HCT116 (cell line): ENCODE measurements at regions not wholly inside any gene's neighbourhood (a gene's known extent, or its start where the extent isn't known, plus 50 kb on each side); places are given as distances from the start of the nearest gene placed in this dataset.

Source experiments
- ATAC-seq: fragments of 200-7000 bp; cut with Tn5 transposase; 2 replicates; pipeline ENCODE4 v1.9.1; 2020; ENCODE audit warnings: mild to moderate bottlenecking, moderate library complexity
- BruUV-seq: library from RNA; stranded (reverse); fragments of 400-500 nt; replicated peaks from 2 replicates; lab custom pipeline; 2021; lab: Mats Ljungman, UMichigan
- CTCF ChIA-PET: fragments of 300-600 bp; sonication (Branson Sonifier 250); formaldehyde crosslinking; loops from one replicate; lab custom pipeline; 2021; ENCODE audit warnings: antibody characterized with exemption; lab: Charles Lee
- POLR2A ChIA-PET: fragments of 300-600, 350-600 bp; sonication (Branson Sonifier 250); formaldehyde crosslinking; loops from one replicate; lab custom pipeline; 2021; ENCODE audit warnings: antibody characterized with exemption; lab: Charles Lee
- RAD21 ChIA-PET, 2 experiments: fragments of 300-600 bp; sonication (Branson Sonifier 250); formaldehyde crosslinking; loops; one replicate each; lab custom pipeline; 2023; ENCODE audit warnings: low total read pairs in 2 of 2; ENCODE audit not compliant: uncharacterized antibody in 2 of 2, unreplicated experiment in 2 of 2, low non-redundant PET in 1 of 2; lab: Charles Lee
- DNase-seq: peaks from one replicate; pipeline ENCODE4 v3.0.0-alpha.2; 2010; ENCODE audit warnings: low read depth, low spot score
- H2AFZ ChIP-seq: fragments of 200-600 bp; shearing (Covaris generic), sonication (generic); 2 replicates; pipeline ENCODE4 v1.6.1; 2017; ENCODE audit warnings: low read depth, mixed run types, mixed read lengths, antibody characterized with exemption, low read length; ENCODE audit not compliant: poor library complexity, severe bottlenecking
- H3K27ac ChIP-seq: 2 replicates; pipeline ENCODE4 v1.5.1; 2012; ENCODE audit warnings: low read depth, low read length
- H3K27me3 ChIP-seq: fragments of 200-600 bp; sonication (generic); 2 replicates; pipeline ENCODE4 v1.6.1; 2016; ENCODE audit warnings: mixed run types, low read length, mixed read lengths; ENCODE audit not compliant: insufficient read depth
- H3K36me3 ChIP-seq, 2 experiments: fragments of 200-500 bp in 1 of 2; fragments of 200-600 bp in 1 of 2; sonication (Bioruptor generic) in 1 of 2; sonication (generic) in 1 of 2; 2 replicates each; pipeline versions ENCODE4 v1.5.1 to v1.6.1; 2014 to 2016; ENCODE audit warnings: low read length in 2 of 2, inconsistent platforms in 1 of 2, mixed read lengths in 1 of 2, mixed run types in 1 of 2; ENCODE audit not compliant: insufficient read depth in 2 of 2, control insufficient read depth in 1 of 2
- H3K4me1 ChIP-seq, 2 experiments: fragments of 200-600 bp in 1 of 2; sonication (generic) in 1 of 2; 2 replicates each; pipeline versions ENCODE4 v1.5.1 to v1.6.1; 2012 to 2017; ENCODE audit warnings: low read length in 2 of 2, inconsistent platforms in 1 of 2, mild to moderate bottlenecking in 1 of 2, mixed read lengths in 1 of 2, mixed run types in 1 of 2, moderate library complexity in 1 of 2; ENCODE audit not compliant: insufficient read depth in 2 of 2, control insufficient read depth in 1 of 2
- H3K4me2 ChIP-seq: fragments of 200-600 bp; sonication (generic); 2 replicates; pipeline ENCODE4 v1.6.1; 2017; ENCODE audit warnings: mixed run types, low read length, mixed read lengths
- H3K4me3 ChIP-seq, 2 experiments: fragments of 200-600 bp in 1 of 2; sonication (generic) in 1 of 2; replicated peaks in 1 of 2; 2 replicates each; pipeline ENCODE4 v1.5.1; 2011 to 2016; ENCODE audit warnings: low read length in 2 of 2, control low read depth in 1 of 2, low read depth in 1 of 2, mild to moderate bottlenecking in 1 of 2, mixed read lengths in 1 of 2, mixed run types in 1 of 2
- H3K79me2 ChIP-seq: fragments of 200-600 bp; sonication (generic); 2 replicates; pipeline ENCODE4 v1.6.1; 2017; ENCODE audit warnings: mild to moderate bottlenecking, mixed run types, low read length, moderate library complexity, mixed read lengths; ENCODE audit not compliant: insufficient read depth
- H3K9ac ChIP-seq: fragments of 200-600 bp; sonication (generic); 2 replicates; pipeline ENCODE4 v1.6.1; 2016; ENCODE audit warnings: low read length, mixed read lengths
- H3K9me2 ChIP-seq: fragments of 200-600 bp; sonication (generic), shearing (Covaris generic); 2 replicates; pipeline ENCODE4 v1.6.1; 2017; ENCODE audit warnings: mixed run types, mild to moderate bottlenecking, moderate library complexity; ENCODE audit not compliant: insufficient read depth
- H3K9me3 ChIP-seq, 2 experiments: fragments of 200-500 bp in 1 of 2; fragments of 200-600 bp in 1 of 2; sonication (Bioruptor generic) in 1 of 2; sonication (generic) in 1 of 2; 2 replicates each; pipeline ENCODE4 v1.6.1; 2014 to 2017; ENCODE audit warnings: low read length in 2 of 2, mixed read lengths in 2 of 2, inconsistent platforms in 1 of 2, low read depth in 1 of 2, mild to moderate bottlenecking in 1 of 2, mixed run types in 1 of 2, moderate library complexity in 1 of 2; ENCODE audit not compliant: control insufficient read depth in 1 of 2, insufficient read depth in 1 of 2
- H4K20me1 ChIP-seq: fragments of 200-600 bp; sonication (generic), shearing (Covaris generic); 2 replicates; pipeline ENCODE4 v1.6.1; 2017; ENCODE audit warnings: mixed run types, mild to moderate bottlenecking, moderate library complexity; ENCODE audit not compliant: insufficient read depth
- ATF3 ChIP-seq: IDR thresholded peaks from 2 replicates; pipeline ENCODE4 v1.6.1; 2012
- CBX3 ChIP-seq: IDR thresholded peaks from 2 replicates; pipeline ENCODE4 v1.6.1; 2012; ENCODE audit warnings: low read depth
- EGR1 ChIP-seq: IDR thresholded peaks from 2 replicates; pipeline ENCODE4 v1.6.1; 2012; ENCODE audit warnings: low read depth
- ELF1 ChIP-seq: IDR thresholded peaks from 2 replicates; pipeline ENCODE4 v1.6.1; 2012; ENCODE audit warnings: low read depth, borderline replicate concordance
- EZH2 ChIP-seq: fragments of 200-600 bp; sonication (generic); IDR thresholded peaks from 2 replicates; pipeline ENCODE4 v1.6.1; 2017; ENCODE audit warnings: antibody characterized with exemption, mixed run types
- FOSL1 ChIP-seq: IDR thresholded peaks from 2 replicates; pipeline ENCODE4 v1.6.1; 2012; ENCODE audit warnings: low read depth
- JUND ChIP-seq: IDR thresholded peaks from 2 replicates; pipeline ENCODE4 v1.6.1; 2012
- POLR2A ChIP-seq: IDR thresholded peaks from 2 replicates; pipeline ENCODE4 v1.7.0; 2011; ENCODE audit warnings: borderline replicate concordance; ENCODE audit not compliant: insufficient read depth, insufficient read length; ENCODE audit errors: extremely low read depth
- RAD21 ChIP-seq: IDR thresholded peaks from 2 replicates; pipeline ENCODE4 v1.6.1; 2012; ENCODE audit warnings: low read depth, mild to moderate bottlenecking
- SIN3A ChIP-seq: IDR thresholded peaks from 2 replicates; pipeline ENCODE4 v1.6.1; 2012; ENCODE audit warnings: low read depth
- ZNF274 ChIP-seq: fragments of 200-500 bp; sonication (Bioruptor generic); IDR thresholded peaks from 2 replicates; pipeline ENCODE4 v1.6.1; 2014; ENCODE audit warnings: mild to moderate bottlenecking, low read depth, low read length, inconsistent platforms
- intact Hi-C: fragments of 100-400 bp; cut with micrococcal nuclease; formaldehyde crosslinking; loops from 2 replicates; pipeline ENCODE4 v1.10.0; 2022
- TF ChIP-seq, protein P1 (sequence below): IDR thresholded peaks from 2 replicates; pipeline ENCODE4 v1.6.1; 2012; ENCODE audit warnings: low read depth
- TF ChIP-seq, protein P2 (sequence below), 3 experiments: fragments of 200-600 bp in 1 of 3; sonication (generic) in 1 of 3; IDR thresholded peaks in 2 of 3; conservative IDR thresholded peaks in 1 of 3; 2 replicates each; pipeline ENCODE4 v1.5.1; 2012 to 2017; ENCODE audit warnings: low read depth in 2 of 3, low read length in 2 of 3, antibody characterized with exemption in 1 of 3, borderline replicate concordance in 1 of 3, control low read depth in 1 of 3, mild to moderate bottlenecking in 1 of 3, mixed read lengths in 1 of 3, mixed run types in 1 of 3, moderate library complexity in 1 of 3; ENCODE audit not compliant: insufficient read depth in 1 of 3

DNA sequence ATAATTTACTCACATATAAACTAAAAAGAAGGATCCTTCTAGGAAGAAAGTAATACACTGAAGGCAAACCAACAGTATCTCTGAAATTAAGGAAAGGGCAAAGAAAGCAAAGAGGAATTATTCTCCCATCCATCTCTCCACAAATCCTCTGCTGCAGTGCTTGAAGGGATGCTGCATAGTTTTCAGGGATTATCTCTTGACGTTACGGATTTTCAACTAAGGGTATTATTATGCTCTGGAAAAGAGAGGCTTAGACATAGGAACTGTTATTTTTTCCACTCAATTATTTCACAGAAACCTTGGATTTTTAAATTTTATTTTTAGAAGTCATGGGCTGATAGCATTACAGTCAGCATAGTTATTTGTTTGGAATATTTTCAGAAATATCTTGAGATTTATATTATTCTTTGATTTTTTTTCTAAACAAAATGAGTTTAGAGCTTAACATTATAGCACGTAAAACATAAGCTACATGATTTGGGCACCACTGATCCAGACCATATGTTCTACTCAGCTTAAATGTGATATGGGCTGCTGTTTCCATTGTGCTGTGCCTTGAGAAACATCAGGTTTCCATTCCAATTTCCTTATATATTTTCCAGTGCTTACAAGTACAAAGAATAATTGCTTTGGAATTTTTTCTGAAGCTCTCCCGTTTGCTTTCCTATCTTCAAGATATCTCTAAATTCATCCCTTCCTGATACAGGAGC is 57.9 kb upstream of the DCN start:
- ChIA-PET RAD21 (no interaction called here), CTCF (no interaction called here)
- BruUV-seq, result no TSS peak

DNA sequence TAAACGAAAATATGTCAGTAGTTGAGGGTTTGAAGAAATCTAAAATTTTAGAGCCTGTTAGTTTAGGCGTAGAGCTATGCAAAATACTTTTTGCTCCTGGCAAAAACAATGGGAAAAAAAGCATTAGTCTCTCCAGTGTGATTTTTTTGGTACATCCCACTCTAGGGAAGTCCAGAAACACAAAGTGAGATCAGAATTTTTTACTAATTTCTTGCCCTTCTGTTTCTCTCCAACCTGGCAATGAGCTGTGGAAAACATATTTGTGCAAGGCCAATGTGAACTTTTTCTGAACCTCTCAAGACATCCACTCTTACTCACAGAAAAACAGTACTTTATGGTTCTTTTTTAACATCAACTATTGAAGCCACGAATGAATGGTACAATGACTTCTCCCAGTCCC is 56.9 kb upstream of the DCN start:
- Histone ChIP-seq H2AFZ (no peak overlapping the region), H3K27ac (no peak overlapping the region), H3K4me1 (no peaks in the 10 kb centered on the region), H3K9me3 (no peaks in the 10 kb centered on the region), H3K79me2 (no peaks in the 10 kb centered on the region), H3K27me3 (no peaks in the 10 kb centered on the region), H4K20me1 (no peaks in the 10 kb centered on the region), H3K9ac (no peak overlapping the region), H3K4me3 (no peak overlapping the region), H3K36me3 (no peaks in the 10 kb centered on the region), H3K4me2 (no peak overlapping the region), H3K9me2 (no peaks in the 10 kb centered on the region)
- CTCF ChIA-PET, result no interaction called here
- RAD21 ChIA-PET, result no interaction called here
- no TSS peak for BruUV-seq
- DNase-seq (no peak), ATAC-seq (no peak)
- intact Hi-C loops, result no loop called here
- POLR2A ChIA-PET, result no interaction called here
- TF ChIP-seq, protein P1, sequence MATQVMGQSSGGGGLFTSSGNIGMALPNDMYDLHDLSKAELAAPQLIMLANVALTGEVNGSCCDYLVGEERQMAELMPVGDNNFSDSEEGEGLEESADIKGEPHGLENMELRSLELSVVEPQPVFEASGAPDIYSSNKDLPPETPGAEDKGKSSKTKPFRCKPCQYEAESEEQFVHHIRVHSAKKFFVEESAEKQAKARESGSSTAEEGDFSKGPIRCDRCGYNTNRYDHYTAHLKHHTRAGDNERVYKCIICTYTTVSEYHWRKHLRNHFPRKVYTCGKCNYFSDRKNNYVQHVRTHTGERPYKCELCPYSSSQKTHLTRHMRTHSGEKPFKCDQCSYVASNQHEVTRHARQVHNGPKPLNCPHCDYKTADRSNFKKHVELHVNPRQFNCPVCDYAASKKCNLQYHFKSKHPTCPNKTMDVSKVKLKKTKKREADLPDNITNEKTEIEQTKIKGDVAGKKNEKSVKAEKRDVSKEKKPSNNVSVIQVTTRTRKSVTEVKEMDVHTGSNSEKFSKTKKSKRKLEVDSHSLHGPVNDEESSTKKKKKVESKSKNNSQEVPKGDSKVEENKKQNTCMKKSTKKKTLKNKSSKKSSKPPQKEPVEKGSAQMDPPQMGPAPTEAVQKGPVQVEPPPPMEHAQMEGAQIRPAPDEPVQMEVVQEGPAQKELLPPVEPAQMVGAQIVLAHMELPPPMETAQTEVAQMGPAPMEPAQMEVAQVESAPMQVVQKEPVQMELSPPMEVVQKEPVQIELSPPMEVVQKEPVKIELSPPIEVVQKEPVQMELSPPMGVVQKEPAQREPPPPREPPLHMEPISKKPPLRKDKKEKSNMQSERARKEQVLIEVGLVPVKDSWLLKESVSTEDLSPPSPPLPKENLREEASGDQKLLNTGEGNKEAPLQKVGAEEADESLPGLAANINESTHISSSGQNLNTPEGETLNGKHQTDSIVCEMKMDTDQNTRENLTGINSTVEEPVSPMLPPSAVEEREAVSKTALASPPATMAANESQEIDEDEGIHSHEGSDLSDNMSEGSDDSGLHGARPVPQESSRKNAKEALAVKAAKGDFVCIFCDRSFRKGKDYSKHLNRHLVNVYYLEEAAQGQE, result no peak
- TF ChIP-seq EGR1 (no peak), ATF3 (no peak), EZH2 (no peak), FOSL1 (no peak), RAD21 (no peak), ELF1 (no peak), ZNF274 (no peak)
- TF ChIP-seq, protein P2, sequence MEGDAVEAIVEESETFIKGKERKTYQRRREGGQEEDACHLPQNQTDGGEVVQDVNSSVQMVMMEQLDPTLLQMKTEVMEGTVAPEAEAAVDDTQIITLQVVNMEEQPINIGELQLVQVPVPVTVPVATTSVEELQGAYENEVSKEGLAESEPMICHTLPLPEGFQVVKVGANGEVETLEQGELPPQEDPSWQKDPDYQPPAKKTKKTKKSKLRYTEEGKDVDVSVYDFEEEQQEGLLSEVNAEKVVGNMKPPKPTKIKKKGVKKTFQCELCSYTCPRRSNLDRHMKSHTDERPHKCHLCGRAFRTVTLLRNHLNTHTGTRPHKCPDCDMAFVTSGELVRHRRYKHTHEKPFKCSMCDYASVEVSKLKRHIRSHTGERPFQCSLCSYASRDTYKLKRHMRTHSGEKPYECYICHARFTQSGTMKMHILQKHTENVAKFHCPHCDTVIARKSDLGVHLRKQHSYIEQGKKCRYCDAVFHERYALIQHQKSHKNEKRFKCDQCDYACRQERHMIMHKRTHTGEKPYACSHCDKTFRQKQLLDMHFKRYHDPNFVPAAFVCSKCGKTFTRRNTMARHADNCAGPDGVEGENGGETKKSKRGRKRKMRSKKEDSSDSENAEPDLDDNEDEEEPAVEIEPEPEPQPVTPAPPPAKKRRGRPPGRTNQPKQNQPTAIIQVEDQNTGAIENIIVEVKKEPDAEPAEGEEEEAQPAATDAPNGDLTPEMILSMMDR (IDR thresholded peaks at IDR 0.05 in 2 of 3, conservative IDR thresholded peaks at IDR 0.05 in 1 of 3; ENCODE audit: borderline replicate concordance in 1 of 3, insufficient read depth in 1 of 3, low read depth in 2 of 3, low read length in 2 of 3), result no peak

More for the DNA sequence above, 57.9 kb upstream of the DCN start:
- no peak for ATAC-seq
- H3K9me2 ChIP-seq, result no peaks in the 10 kb centered on the region
- POLR2A ChIA-PET, result no interaction called here
- no peak overlapping the region for H3K4me3 ChIP-seq
- no peak overlapping the region for H2AFZ ChIP-seq
- H3K79me2 ChIP-seq, result no peaks in the 10 kb centered on the region
- no peak overlapping the region for H3K27ac ChIP-seq
- no peak overlapping the region for H3K4me2 ChIP-seq
- H4K20me1 ChIP-seq, result no peaks in the 10 kb centered on the region
- H3K36me3 ChIP-seq, result no peaks in the 10 kb centered on the region
- DNase-seq, result no peak
- no peak for TF ChIP-seq ELF1
- TF ChIP-seq EGR1, result no peak
- no peak for TF ChIP-seq SIN3A
- no peak for TF ChIP-seq CBX3
- TF ChIP-seq JUND, result no peak
- no peak for TF ChIP-seq POLR2A
- H3K9me3 ChIP-seq, result no peaks in the 10 kb centered on the region
- no peak overlapping the region for H3K9ac ChIP-seq
- H3K27me3 ChIP-seq, result no peaks in the 10 kb centered on the region
- intact Hi-C loops, result no loop called here
- H3K4me1 ChIP-seq, result no peaks in the 10 kb centered on the region
